DMS114 treated with DMSO at 0.1 percent for 48 hours (cell line): ENCODE measurements at regions not wholly inside any gene's neighbourhood (a gene's known extent, or its start where the extent isn't known, plus 50 kb on each side); places are given as distances from the start of the nearest gene placed in this dataset.
"Not testable (repeated sequence)": the region's sequence is repeated elsewhere in the genome, so short reads cannot be mapped to it uniquely, and the experiment has no call there.

Experiments used
- DNase-seq: peaks from one replicate; lab custom pipeline; 2025; ENCODE audit not compliant: unreplicated experiment; lab: John Stamatoyannopoulos, UW

DNA sequence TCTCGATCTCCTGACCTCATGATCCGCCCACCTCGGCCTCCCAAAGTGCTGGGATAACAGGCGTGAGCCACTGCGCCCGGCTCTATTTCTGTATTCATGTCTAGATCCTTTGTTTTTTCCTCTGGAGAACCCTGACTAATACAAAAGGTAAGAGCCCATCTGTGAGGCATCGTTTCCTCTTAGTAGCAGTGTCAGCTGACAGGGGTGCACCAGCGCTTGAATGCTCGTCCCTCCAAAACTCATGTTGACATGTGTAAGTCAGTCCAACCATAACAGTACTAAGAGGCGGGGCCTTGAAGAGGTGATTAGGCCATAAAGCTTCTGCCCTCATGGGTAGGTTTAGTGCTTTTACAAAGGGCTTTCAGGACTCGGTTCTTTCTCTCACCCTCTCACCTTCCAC, 470.1 kb upstream of the B3GAT1 start:
- no peak for DNase-seq

DNA sequence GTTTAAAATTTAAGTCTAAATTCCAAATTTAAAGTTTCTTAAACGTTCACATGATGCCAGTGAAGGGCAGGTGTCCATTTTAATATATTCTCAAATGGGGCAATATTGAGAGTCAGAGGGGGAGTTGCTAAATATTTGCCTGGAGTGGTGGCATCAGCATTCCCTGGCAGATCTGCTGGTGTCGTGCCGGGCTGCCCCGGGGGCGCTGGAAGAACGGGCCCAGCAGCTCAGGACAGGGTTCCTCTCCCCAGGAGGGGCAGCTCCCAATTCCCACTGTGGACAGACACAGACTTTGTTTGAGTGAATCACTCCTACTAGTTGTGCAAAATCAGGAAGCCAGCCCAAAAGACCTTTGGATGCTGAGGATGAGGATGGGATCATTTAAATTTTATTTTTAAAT, 468.7 kb upstream of the B3GAT1 start:
- DNase-seq: no peak

DNA sequence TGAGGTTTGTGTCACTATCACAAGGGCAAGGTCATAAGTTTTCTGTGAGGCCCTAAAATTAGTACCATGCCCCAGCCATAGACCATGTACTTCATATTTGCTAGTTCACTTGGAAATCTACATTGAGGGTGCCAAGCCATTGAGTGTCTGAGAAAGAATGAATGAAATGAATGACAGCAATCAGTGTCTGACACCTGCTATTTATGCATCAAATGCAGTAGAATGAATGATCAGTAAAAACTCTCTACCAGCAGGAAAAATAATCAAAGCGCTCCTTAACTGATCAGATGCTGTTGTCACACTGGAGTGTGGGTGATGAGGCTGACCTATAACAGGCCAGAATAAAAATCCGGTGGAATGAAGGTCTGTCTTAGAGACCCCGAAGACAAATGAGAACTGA, 467.9 kb upstream of the B3GAT1 start:
- no peak for DNase-seq

DNA sequence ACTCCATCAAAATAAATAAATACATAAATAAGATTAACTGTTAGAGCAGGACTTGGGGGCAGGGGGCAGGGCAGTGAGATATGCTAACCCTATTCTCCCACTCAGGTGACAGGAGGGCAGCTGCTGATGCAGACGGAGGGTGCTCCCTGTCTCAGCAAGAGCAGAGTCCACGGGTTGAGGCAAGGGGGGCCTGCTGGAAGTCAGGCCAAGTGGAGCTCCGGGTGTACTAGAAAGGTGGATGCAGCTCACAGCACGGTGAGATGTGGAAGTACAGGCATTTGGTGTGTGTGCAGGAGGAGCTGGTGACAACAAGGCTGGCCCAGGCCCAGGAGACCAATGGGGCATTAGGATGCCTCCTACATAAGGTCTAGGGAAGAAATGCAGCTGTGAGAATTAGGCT, 467.3 kb upstream of the B3GAT1 start:
- no peak for DNase-seq

DNA sequence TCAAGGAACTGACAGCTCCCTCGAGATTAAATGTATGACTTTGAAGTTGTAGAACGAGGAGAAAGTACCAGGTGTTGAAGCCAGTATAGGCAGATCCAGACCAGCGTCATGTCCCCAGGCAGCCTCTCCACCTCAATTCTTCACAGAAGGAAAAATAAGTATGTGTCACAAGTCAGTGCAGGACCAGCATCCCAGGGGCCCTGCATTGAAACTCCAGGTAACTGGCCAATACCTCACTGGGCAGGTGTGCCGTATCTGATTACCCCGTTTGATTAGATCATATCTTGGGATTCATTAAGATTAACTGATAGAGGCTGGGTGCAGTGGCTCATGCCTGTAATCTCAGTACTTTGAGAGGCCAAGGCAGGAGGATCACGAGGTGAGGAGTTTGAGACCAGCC, 466.7 kb upstream of the B3GAT1 start:
- DNase-seq: no peak

DNA sequence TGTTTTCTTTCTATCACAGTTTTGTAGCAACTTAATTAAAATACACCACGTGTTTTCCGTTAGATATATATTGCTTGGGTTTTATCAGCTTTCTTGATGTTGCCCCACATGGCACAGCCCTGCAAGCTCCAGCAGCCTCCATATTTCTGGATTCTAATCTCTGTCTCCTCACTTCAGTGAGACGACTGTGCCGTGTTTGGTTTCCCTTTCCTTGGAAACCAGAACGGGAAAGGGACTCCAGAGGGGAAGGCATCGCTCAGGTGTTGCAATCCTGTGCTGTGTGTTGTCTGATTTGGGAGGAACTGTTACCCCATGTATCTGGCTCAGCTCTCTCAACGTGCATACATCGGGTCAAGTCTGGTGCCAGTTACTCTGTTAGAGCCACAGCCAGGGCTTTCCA, 464.2 kb upstream of the B3GAT1 start:
- DNase-seq: no peak

DNA sequence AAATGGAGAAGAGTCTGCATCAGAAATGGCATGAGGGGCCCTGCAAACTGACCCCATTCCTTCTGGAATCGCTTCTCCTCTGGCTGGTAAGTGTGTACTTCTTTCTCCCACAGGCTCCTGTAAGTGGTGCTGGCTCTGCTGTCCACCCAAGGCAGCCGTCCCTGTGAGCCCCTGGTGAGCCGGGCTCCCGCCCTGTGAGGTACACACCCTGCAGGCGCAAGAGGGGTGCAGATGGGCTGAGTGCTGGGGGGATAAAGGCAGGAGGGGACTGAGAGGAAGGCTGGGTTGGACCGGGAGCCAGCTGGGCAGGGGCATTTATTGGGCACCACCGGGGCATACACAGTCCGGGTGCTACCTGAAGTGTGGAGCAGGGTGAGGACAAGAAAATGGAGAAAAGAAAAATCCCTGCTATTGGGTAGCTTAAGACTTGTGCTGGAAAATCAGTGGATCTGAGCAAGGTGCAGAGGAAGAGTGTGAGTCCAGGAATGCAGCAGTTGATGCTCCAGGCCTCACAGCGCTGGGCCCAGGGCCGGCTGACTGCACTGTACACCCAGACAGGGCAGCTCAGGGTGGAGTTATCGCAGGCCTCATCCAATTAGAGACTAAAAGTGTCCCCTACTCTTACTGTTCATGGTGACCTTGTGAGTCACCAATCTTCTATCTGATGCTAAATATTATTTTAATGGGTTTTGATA, 455.1 kb upstream of the B3GAT1 start:
- no peak for DNase-seq

DNA sequence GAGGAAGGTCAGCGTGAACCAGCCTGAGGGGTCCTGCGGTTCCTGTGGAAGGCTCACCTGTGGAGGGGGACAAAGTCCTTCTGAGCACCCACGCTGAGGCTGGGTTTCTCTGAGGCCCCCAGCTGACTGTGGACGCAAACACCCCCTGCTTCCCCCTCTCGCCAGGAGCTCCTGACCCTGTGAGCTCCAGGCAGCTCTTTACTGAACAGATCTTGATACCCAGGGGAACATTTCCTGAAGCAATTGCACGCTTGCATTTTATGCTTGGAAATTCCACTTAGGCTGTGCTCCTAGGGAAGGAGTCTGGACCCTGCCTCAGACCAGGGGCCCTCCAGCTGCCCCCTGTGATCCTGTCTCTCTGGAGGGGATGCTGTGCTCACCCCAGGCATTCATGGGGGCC, 454.2 kb upstream of the B3GAT1 start:
- DNase-seq: no peak

DNA sequence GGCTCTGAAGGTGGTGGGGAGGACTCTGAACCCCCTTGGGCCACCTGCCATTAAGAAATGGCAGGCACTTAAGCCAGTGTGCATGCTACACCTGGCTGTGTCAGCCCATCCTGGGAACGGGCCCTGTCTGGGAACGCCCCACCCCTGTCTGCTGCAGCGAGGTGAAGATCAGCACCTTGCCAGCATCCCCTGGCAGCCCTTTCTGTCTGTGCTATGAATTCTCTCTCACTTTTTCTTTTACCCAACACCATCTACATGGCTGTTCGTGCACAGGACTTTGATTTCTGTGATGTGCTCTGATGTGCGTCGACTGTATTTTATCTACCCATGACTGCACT, 452.9 kb upstream of the B3GAT1 start:
- no peak for DNase-seq

DNA sequence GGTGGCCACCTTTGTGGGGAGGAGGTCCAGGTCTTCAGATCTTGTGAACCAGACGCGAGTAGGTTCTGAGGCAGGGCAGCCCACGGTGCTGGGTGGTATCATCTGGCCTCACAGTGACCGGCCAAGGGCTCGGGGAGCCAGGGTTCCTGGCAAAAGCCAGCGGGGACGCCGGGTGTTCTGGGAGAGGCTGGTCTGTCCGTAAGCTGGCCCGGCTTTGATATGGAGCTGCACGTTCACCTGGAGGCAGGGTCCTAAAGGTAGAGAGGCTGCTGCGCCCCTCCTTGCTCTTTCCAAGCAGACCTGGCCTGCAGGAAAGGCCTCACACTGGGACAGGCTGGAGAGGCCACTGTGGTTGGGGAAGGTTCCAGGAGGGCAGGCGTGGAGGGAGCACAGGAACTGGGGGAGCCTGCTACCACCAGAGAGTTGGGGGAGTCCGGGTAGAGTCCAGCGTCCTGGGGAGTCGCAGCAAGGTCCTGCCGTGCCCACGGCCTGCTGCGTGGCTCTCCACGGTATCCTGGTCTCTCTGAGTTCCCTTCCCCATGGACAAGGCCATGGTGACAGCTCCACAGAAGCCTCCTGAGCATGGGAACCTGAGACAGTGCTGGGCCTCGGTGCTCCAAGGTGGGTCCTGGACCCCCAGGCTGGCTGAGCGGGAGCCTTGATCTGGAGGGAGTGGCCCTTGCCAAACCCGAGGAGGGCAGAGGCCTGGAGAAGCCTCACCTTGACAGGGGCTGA, 452.4 kb upstream of the B3GAT1 start:
- no peak for DNase-seq

DNA sequence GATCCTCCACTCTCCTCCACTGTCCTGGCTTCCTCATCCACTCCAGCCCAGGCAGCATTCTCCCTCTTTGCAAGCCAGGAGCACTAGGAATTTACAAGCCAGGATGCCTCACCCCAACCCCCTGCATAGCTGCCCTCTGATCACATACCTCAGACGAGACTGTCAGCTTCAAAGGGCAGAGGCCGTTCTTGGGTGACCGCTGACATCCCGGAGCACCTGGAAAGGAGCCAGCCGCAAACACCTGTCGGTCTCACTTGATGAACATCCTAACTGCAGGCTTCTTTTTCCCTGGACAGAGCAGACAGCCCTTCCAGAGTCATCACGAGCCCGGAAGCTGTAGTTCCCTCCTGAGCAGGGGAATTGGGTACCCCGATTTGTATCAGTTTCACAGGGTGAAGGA, 451.3 kb upstream of the B3GAT1 start:
- DNase-seq: no peak

DNA sequence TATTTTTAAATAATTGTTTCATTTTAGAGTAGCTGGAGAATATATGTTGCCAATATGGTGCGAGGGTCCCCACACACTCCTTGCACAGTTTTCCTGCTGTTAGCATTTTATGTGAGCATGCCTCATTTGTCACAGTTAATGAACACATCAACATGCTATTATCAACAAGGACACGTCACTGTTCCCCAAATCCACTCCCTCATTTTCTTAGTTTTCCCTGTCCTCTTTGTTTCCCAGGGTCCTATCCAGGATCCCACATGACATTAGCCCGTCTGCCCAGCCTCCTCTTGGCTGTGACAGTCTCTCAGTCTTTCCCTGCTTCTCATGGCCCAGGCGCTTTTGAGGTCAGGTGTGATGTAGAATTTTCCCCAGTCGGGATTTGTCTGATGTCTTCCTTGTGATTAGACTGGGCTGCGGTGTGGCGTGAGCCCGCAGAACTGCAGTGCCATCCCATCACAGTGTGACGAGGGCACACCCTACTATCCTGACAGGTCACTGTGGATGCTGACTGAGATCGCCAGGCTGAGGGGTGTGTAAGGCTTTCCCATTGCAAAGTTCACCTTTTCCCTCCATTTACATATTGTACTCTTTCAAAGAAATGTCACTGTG, 450.6 kb upstream of the B3GAT1 start:
- DNase-seq: no peak

DNA sequence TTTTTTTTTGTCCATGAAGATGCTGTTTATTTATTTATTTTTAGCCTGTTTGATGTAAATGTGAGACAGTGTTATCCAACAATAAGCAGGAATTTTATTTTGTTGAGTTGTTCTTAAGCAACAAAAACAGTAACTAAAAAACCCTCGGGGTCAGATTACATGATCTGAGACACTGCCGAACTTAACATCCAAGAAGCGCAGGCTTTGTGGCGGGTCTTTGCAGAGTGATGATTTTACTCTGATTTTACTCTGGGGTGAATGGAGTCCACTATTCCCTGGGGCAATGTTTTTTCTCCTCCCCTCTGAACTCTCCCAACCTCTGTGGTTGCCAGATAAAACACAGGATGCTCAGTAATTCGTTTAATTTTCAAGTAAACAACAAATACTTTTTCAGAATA, 450.1 kb upstream of the B3GAT1 start:
- DNase-seq: no peak

DNA sequence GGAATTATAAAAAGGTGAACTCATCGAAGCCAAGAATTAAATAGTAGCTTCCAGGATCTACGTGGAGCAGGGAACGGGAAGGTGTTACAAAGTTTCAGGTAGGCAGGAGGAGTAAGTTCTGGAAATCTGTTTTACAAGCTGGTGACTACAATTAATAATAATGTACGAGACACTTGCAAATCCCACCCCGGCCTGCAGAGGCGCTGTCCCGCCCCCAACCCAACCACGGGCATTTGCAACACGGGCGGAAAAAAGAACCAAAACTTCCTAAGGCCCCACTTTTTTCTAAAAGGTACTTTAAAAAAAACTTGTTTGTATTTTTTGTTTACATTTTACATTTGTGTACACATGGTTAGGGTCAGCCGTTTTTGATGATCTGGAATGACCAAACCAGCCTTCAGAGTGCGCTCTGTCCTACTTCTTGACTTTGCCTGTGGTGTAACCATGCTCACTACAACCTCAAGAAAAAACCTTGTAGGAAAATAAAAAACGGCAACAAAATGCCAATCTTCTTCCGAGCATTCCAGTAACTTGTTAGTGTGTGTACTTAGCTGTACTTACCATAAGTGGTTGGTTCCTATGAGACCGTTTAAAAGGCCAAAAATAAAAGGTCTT, 449.6 kb upstream of the B3GAT1 start:
- DNase-seq: no peak

DNA sequence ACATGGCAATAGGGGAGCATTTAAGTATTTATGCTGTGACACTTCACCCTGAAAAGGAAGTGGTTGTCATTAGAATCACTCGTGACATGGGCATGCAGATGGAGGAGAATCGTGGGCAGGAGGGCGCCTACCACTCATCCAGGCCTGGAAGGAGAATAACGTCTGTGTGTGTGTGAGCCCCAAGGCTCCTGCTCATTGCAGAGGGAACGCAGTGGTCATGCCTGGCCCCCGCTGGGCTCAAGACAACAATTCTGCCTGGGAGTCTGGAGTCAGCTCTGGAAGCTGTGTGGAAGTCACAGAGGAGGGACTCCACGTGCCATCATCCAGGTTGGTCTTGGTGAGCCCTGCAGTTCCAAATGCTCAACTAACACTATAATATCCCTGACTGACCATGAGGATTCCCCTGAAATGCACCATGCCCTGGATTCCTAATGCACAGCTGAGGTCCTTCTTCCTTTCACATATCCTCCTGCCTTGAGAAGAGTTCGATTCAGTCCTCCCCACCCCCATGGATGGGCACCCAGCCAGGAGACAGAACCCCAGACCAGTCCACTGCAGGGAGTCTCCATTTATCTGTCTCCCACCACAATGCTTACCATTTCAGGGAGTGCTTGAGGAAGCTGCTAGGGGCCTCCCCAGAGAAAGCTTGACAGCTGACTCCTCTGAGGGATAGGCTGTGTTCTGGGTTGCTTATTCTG, 446.9 kb upstream of the B3GAT1 start:
- no peak for DNase-seq

DNA sequence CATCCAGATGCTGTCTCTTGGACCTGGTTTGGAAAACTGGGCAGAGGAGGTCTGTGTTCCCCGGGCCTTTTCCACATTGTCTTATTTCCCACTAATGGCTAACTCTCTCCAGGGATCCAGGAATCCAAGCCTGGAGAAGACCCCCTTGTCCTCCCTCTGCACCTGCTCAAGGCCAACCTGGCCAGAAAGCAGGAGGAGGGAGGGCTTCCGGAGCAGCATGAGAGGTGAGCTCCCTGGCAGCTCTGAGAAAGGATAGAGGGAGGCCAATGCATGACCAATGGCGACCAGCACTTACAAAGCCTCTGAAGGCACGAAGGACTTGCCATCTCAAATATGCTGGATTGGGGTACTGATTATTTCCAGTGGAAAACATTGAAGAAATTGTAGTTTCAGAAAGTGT, 445.0 kb upstream of the B3GAT1 start:
- DNase-seq: no peak

DNA sequence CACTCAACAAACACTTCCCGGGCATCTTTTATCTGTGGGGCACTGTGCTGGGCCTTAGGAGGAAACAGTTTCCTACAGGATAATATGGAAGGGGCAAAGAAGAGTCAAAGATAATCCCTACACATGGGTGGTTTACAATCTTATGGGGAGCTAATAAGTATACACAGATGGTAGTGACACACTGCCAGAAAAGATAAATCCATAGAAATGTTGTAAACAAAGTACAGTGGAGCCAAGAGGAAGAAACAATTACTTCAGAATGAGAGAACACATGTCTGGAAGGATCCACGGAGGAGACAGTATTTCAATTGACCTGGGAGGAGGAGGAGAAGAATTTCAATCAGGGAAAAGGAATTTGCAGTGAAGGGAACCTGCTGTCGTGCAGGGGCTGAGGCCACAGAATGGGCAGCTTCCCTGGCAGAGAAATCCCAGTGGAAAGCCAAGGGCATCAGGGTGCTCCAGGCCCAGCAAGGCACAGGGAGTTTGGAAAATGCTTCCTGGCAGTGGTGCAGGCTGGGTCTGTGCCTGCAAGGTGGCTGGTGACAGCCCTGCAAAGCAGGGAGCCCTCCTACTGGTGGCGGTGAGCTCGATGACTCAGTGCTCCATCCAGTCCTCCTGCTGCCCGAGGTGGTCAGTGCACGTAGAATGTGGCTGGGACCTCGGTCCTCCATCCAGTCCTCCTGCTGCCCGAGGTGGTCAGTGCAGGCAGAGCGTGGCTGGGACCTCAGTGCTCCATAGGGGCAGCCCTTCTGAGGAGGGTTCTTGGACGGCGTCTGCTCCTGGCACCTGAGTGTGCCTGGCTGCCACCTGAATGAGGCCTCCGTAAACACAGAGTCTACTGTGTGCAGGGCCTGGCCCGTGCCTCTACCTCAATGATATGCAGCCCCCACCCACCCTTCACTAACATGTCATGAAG, 444.3 kb upstream of the B3GAT1 start:
- DNase-seq: no peak

DNA sequence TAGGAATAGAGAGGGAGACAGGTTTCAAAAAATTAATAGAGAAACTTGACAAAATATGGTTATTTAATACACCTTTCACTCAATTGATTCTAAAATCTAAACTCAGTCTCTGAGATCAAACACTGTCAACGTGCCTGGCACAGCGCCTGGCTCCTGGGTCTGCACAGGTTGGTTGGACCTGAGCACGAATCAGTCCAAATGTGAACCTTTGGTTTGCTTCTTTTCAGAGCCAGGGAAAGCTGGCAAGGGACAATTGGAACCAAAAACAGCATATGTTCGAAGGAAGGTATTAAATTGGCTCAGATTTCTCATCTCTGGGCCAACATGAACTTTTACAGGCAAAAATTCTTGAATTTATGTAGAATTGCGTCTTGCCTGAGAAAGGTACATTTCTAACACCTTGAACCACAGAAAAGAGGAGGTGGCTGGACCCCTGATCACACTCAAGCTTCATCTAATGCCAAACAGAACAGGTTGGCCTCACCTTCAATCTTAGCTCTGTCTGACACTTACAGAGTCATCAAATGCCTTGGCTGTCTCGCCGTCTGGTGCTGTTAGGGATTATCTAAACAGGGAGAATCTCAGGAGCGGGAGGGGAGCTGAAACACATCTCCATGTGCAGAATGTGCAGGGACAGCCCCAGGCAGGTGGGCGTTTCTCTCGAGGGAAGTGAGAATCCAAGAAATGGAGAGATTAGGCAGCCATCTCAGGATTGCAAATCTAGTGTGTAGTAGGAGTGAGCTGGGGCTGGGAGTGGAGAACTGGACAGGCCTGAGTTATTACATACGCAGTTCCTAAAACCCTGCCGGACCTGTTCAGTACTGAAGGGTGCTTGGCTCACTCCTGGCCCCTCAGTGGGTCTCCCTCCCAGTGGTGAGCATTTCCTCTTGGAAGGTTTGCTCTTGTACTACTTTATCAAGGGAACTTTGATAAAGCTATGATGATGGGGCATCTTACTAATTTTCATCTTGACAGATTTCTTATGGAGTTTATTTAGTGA, 442.2 kb upstream of the B3GAT1 start:
- no peak for DNase-seq

DNA sequence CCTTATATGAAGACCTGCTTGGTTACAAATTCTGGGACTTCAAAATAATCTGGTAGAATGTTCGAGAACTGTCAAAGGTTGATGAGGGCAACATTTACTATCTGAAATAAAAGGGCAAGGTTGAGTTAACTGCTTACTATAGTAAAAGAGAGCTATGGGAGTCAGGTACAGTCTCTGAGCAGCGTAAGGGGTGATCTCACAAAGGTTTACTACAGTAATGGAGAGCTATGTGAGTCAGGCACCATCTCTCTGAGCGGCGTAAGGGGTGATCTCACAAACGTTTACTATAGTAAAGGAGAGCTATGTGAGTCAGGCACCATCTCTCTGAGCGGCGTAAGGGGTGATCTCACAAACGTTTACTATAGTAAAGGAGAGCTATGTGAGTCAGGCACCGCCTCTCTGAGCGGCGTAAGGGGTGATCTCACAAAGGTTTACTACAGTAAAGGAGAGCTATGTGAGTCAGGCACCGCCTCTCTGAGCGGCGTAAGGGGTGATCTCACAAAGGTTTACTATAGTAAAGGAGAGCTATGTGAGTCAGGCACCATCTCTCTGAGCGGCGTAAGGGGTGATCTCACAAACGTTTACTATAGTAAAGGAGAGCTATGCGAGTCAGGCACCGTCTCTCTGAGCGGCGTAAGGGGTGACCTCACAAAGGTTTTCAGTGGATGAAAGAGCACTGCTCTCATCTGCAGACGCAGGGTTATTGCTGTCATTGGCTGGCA, 439.6 kb upstream of the B3GAT1 start:
- not testable (repeated sequence) for DNase-seq
